Lower leg skin (tissue), 4 donors: ENCODE measurements at regions not wholly inside any gene's neighbourhood (a gene's known extent, or its start where the extent isn't known, plus 50 kb on each side); places are given as distances from the start of the nearest gene placed in this dataset.
"Not testable (repeated sequence)": the region's sequence is repeated elsewhere in the genome, so short reads cannot be mapped to it uniquely, and the experiment has no call there.

ENCODE experiments used
- DNase-seq, 2 donors: peaks; one replicate each; pipeline ENCODE4 v3.0.0-alpha.2; 2019; ENCODE audit warnings: low spot score in 2 of 2
- H3K4me3 ChIP-seq: fragments of 200-600 bp; sonication (generic); 2 replicates; pipeline ENCODE4 v1.5.1; 2017; ENCODE audit warnings: mild to moderate bottlenecking, low read depth; ENCODE audit not compliant: poor library complexity, severe bottlenecking
- WGBS, 2 donors: methylation state at CpG; one replicate each; pipeline ENCODE4 v1.1.5; 2018; 5-methylcytosine and 5-hydroxymethylcytosine counted together
- intact Hi-C: fragments of 100-400 bp; cut with DNase I; formaldehyde crosslinking; loops from one replicate; pipeline ENCODE4 v1.15.0; 2023; ENCODE audit warnings: low total_unique reads
- microRNA-seq, 2 donors: library from miRNA; unstranded; fragments of <30 nt; microRNA quantifications; one replicate each; pipeline ENCODE4, GENCODE V29; 2016; ENCODE audit warnings: borderline replicate concordance in 2 of 2, borderline number of aligned reads in 1 of 2

DNA sequence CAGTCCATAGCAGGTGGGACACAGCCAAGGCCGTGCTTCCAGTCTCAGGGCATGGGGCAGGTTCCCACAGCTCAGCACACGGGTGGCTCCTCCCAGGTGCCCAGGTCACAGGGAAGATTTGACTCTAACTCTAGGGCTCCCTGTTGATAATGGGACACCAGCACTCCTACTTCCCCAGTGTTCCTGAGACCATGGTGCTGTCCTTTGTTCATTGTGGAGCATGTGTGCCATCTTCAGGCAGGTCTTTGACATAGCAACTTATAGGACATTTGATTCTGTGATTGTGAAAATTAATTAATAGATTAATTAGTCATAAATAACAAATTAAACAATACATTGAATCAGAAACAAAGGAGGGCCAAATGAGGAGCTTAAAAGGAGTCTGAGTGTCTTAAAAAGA is 635.0 kb downstream of the RPIA start:
- H3K4me3 ChIP-seq, intact Hi-C loops, DNase-seq: not testable (repeated sequence)
- WGBS, 2 donors, result 0% methylated on average over 1 of the region's 2 CpGs; no CpG with 5 or more reads in 1 of the 2 donors

DNA sequence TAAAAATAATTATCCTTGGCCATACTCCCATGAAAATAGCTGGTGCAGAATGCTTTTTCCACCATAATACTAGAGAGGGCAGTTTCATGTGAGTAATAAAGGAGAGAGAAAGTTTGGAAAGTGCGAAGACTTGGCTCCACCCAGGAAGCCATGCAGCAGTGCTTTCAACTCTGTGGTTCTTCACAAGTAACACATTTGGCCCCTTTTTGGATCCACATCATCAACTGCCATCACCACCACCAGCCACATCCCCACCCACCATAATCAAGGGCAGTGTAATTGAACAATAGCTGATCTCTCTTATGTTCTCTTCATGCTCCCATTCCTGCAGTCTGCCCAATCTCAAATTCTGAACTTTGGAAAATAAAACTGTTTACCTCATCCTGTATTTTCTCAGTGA is 637.3 kb downstream of the RPIA start:
- DNase-seq, intact Hi-C loops, H3K4me3 ChIP-seq: not testable (repeated sequence)
- WGBS, 2 donors, result no CpG with 5 or more reads among the region's 1 CpG

Small RNA genes in the stretch of these regions (microRNA-seq; reads per million reads assigned to microRNA genes)
- 0 reads per million in 2 donors for gene MIR4436A
